HEK293 (cell line): ENCODE measurements at regions not wholly inside any gene's neighbourhood (a gene's known extent, or its start where the extent isn't known, plus 50 kb on each side); places are given as distances from the start of the nearest gene placed in this dataset.

ENCODE experiments used
- CTCF ChIP-seq: fragments of 450-650 bp; formaldehyde crosslinking; IDR thresholded peaks from 2 replicates; pipeline ENCODE4 v1.5.1; 2016; ENCODE audit warnings: missing biosample characterization, missing genetic modification characterization
- ZNF394 ChIP-seq: fragments of 450-650 bp; formaldehyde crosslinking; IDR thresholded peaks from 2 replicates; pipeline ENCODE4 v1.5.1; 2016; ENCODE audit warnings: missing biosample characterization, missing genetic modification characterization, mild to moderate bottlenecking, moderate library complexity, borderline replicate concordance
- ZNF549 ChIP-seq: fragments of 450-650 bp; IDR thresholded peaks from 2 replicates; pipeline ENCODE4 v1.5.1; 2018; ENCODE audit warnings: missing biosample characterization, missing genetic modification characterization, mild to moderate bottlenecking, inconsistent platforms, moderate library complexity
- TF ChIP-seq, protein P1 (sequence below): fragments of 450-650 bp; formaldehyde crosslinking; conservative IDR thresholded peaks from 2 replicates; pipeline ENCODE4 v1.5.1; 2016; ENCODE audit warnings: low read depth, missing biosample characterization, missing genetic modification characterization

DNA sequence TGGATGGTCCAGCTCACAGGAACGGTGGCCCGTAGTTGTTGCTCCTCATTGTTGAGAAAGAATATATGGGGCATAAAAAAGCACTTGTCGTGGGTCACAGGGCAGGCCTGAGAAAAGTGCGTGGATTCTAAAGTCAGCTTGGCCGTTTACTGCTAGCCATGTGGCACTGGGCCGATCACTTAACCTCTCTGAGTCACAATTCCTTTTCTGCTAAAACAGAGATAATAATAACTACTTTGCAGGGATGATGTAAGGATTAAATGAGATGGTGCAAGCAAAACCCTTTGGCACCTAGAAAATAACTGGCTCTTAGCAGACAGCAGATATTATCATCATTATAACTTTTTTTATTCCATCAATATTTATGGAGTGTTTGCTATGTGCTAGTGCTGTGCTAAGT, 579.7 kb downstream of the CCDC171 start:
- TF ChIP-seq ZNF549 (tag by site-specific recombination) (no peak), CTCF (tag by site-specific recombination) (no peak), ZNF394 (tag by site-specific recombination) (no peak)
- TF ChIP-seq, protein P1, sequence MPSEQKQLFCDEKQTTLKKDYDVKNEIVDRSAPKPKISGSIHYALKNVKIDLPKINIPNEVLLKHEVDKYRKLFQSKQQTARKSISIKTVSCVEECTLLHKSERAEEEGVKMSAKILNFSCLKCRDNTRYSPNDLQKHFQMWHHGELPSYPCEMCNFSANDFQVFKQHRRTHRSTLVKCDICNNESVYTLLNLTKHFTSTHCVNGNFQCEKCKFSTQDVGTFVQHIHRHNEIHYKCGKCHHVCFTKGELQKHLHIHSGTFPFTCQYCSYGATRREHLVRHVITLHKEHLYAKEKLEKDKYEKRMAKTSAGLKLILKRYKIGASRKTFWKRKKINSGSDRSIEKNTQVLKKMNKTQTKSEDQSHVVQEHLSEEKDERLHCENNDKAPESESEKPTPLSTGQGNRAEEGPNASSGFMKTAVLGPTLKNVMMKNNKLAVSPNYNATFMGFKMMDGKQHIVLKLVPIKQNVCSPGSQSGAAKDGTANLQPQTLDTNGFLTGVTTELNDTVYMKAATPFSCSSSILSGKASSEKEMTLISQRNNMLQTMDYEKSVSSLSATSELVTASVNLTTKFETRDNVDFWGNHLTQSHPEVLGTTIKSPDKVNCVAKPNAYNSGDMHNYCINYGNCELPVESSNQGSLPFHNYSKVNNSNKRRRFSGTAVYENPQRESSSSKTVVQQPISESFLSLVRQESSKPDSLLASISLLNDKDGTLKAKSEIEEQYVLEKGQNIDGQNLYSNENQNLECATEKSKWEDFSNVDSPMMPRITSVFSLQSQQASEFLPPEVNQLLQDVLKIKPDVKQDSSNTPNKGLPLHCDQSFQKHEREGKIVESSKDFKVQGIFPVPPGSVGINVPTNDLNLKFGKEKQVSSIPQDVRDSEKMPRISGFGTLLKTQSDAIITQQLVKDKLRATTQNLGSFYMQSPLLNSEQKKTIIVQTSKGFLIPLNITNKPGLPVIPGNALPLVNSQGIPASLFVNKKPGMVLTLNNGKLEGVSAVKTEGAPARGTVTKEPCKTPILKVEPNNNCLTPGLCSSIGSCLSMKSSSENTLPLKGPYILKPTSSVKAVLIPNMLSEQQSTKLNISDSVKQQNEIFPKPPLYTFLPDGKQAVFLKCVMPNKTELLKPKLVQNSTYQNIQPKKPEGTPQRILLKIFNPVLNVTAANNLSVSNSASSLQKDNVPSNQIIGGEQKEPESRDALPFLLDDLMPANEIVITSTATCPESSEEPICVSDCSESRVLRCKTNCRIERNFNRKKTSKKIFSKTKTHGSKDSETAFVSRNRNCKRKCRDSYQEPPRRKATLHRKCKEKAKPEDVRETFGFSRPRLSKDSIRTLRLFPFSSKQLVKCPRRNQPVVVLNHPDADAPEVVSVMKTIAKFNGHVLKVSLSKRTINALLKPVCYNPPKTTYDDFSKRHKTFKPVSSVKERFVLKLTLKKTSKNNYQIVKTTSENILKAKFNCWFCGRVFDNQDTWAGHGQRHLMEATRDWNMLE, result no peak
